Heart right ventricle (tissue), 16 donors: ENCODE measurements at regions not wholly inside any gene's neighbourhood (a gene's known extent, or its start where the extent isn't known, plus 50 kb on each side); places are given as distances from the start of the nearest gene placed in this dataset.

Experiments
- ATAC-seq, 8 donors: fragments of 200-7000 bp; cut with Tn5 transposase; one replicate each; pipeline ENCODE4 v1.9.1; 2020; ENCODE audit warnings: mild to moderate bottlenecking in 8 of 8, moderate library complexity in 8 of 8, moderate number of reproducible peaks in 1 of 8
- DNase-seq, 2 donors: peaks; one replicate each; pipeline ENCODE4 v3.0.0-alpha.2; 2020
- H3K27ac ChIP-seq, 10 donors: fragments of 200-600 bp; sonication (generic) in 2 of 10; one replicate each; pipeline versions ENCODE4 v1.5.0 to v1.8.0; 2020 to 2022; ENCODE audit warnings: mild to moderate bottlenecking in 3 of 10
- H3K27me3 ChIP-seq, 7 donors: fragments of 200-600 bp; one replicate each; pipeline ENCODE4 v1.8.0; 2021 to 2022; ENCODE audit warnings: mild to moderate bottlenecking in 2 of 7
- H3K36me3 ChIP-seq, 9 donors: fragments of 200-600 bp; sonication (generic) in 1 of 9; one replicate each; pipeline versions ENCODE4 v1.5.0 to v1.8.0; 2020 to 2022; ENCODE audit warnings: mild to moderate bottlenecking in 2 of 9
- H3K4me1 ChIP-seq, 9 donors: fragments of 200-600 bp; sonication (generic) in 1 of 9; one replicate each; pipeline versions ENCODE4 v1.5.0 to v1.8.0; 2020 to 2022; ENCODE audit warnings: mild to moderate bottlenecking in 4 of 9
- H3K4me3 ChIP-seq, 10 donors: fragments of 200-600 bp; sonication (generic) in 2 of 10; one replicate each; pipeline versions ENCODE4 v1.5.0 to v1.8.0; 2020 to 2022; ENCODE audit warnings: mild to moderate bottlenecking in 7 of 10, moderate library complexity in 2 of 10
- H3K9me3 ChIP-seq, 11 donors: fragments of 200-600 bp in 10 of 11; sonication (generic) in 2 of 11; one replicate each; pipeline versions ENCODE4 v1.5.0 to v1.8.0; 2013 to 2022; ENCODE audit warnings: mild to moderate bottlenecking in 2 of 11, control low read depth in 1 of 11, moderate library complexity in 1 of 11
- CTCF ChIP-seq, 9 donors: fragments of 200-600 bp; sonication (generic) in 2 of 9; IDR thresholded peaks; one replicate each; pipeline versions ENCODE4 v1.5.0 to v1.8.0; 2021 to 2022; ENCODE audit warnings: antibody characterized with exemption in 9 of 9, mild to moderate bottlenecking in 5 of 9, moderate library complexity in 1 of 9
- WGBS, 2 donors: extraction: QIAGEN DNeasy Blood & Tissue Kit; methylation state at CpG; one replicate each; pipeline ENCODE4 v1.1.7; 2013; ENCODE audit warnings: inconsistent platforms in 1 of 2; 5-methylcytosine and 5-hydroxymethylcytosine counted together
- intact Hi-C, 10 donors: fragments of 100-400 bp; cut with DNase I; formaldehyde crosslinking; loops; one replicate each; pipeline versions ENCODE4 v1.11.1 to v1.14.2; 2022
- donor health status: Arrhythmogenic right ventricular cardiomyopathy.
- donor health status: ischemic (EF 13 %, LVEDD 7.1; RV severe dilation, severe dysfunction).
- donor health status: healthy with polysubstance abuse.
- donor health status: DM: no; HTN: yes; CAD: no.
- donor health status: DM: no; HTN: no; CAD: no.
- donor health status: ischemic (EF 25% LVEDD 6.9; RV normal size, moderate dysfunction).
- donor health status: ischemic (EF 25% LVEDD 5.7; RV mildly dilated, moderate dysfunction).
- donor health status: healthy.
- donor health status: DM: yes; HTN: yes; CAD: no.
- donor health status: Ischemic cardiomyopathy.
- donor health status: ischemic (EF 35%, LVEDD 5.7; RV mildly dilated, moderate dysfunction).
- donor health status: nonischemic (EF 11% LVEDD 7.7; RV severe dilation, severe dysfunction).
- donor health status: DM: yes; HTN: yes; CAD: no.
- donor health status: PGD.
- donor health status: ischemic (EF 29% LVEDD 5.4; RV normal size, mild dysfunction).
- donor health status: nonischemic (EF 23%, LVEDD 6.1; RV moderate dilation, normal function).

DNA sequence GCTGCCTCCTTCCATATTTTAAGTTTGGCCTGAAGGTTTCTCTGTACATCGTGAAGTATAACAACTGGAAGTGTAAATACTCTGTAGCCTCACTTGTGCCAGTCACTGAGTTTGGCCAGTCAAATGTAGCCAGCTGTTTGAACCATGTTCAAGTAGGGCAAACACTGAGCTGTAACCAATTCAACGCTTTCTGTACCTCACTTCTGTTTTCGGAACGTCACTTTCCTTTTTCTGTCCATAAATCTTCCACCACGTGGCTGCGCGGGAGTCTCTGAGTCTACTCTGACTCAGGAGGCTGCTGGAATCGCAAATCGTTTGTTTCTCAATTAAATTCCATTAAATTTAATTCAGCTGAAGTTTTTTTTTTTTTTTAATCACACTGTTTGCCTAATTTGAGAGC is 88.8 kb upstream of the RARB start:
- WGBS, 2 donors = 91 to 95% methylated on average over 9 of the region's 9 CpGs
- intact Hi-C loops = no loop called here
- Histone ChIP-seq H3K4me3 (no peak overlapping the region), H3K27ac (no peak overlapping the region), H3K4me1 (peaks cover 0 to 3% (median 0%) of the 10 kb centered on the region in 9 donors), H3K27me3 (no peaks in the 10 kb centered on the region), H3K9me3 (peaks cover 0 to under 1% (median 0%) of the 10 kb centered on the region in 11 donors), H3K36me3 (no peaks in the 10 kb centered on the region)
- no peak for DNase-seq
- no peak for TF ChIP-seq CTCF (IDR thresholded peaks at IDR 0.05)
- ATAC-seq = no peak

- no peaks in the 10 kb centered on the region for H3K9me3 ChIP-seq
- H3K36me3 ChIP-seq = no peaks in the 10 kb centered on the region
- 71 to 79% methylated on average over 1 of the region's 1 CpG for WGBS, 2 donors
- H3K4me1 ChIP-seq = peaks cover 0 to 6% (median 0%) of the 10 kb centered on the region in 9 donors
- ATAC-seq = no peak
- no peak overlapping the region for H3K27ac ChIP-seq
- no peak overlapping the region for H3K4me3 ChIP-seq
- intact Hi-C loops = no loop called here
- no peak for DNase-seq
- no peaks in the 10 kb centered on the region for H3K27me3 ChIP-seq
- TF ChIP-seq CTCF (IDR thresholded peaks at IDR 0.05) = no peak
Observed at GRCh38 chr3:25344670-25345069, 83.4 kb upstream of the RARB start.

- DNase-seq (no peak), ATAC-seq (no peak)
- Histone ChIP-seq H3K36me3 (no peaks in the 10 kb centered on the region), H3K4me3 (no peak overlapping the region), H3K27me3 (no peaks in the 10 kb centered on the region), H3K27ac (no peak overlapping the region), H3K4me1 (peaks cover 0 to 6% (median 0%) of the 10 kb centered on the region in 9 donors), H3K9me3 (no peaks in the 10 kb centered on the region)
- intact Hi-C loops = no loop called here
- no peak for TF ChIP-seq CTCF (IDR thresholded peaks at IDR 0.05)
- WGBS, 2 donors = 55 to 59% methylated on average over 6 of the region's 6 CpGs
Observed at GRCh38 chr3:25349095-25349494, 79.0 kb upstream of the RARB start.

DNA sequence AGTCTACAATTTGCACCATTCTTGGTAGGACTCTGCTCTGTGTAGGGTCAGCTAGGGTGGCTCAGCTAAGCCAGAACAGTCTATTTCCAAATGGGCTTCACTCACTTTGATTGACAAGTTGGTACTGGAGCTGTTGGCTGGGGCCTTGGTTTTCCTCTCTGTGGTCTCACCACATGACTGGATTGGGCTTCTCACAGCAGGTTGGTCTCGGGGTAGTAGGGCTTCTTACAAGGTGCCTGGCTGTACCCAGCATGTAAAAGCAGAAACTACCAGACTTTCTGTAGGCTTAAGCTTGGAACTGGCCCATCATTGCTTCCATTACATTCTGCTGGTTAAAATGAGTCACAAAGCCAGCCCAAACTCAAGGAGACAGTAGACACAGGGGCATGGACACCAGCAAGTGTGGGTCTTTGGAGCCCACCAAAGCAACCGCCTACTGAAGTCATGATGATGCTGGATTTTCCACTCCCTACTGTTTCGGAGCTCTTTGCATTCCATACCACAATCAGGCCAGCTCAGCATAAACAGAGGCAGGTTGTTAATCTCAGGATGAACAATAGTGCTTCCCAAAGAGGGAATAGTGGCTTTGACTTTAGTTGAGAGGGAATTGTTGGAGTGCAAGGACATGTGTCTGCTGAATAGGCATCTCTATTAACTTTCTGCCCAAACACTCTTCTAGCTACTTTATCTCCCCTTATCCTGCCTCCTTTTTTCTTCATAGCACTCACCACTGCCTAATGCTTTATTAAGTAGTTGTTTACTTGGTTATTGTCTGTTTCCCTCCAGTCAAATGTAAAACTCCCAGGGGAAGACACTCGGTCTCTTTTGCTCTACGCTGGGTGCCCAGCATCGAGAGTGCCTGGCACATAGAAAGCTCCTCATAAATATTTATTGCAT is 78.0 kb upstream of the RARB start:
- ATAC-seq = no peak
- no peak for TF ChIP-seq CTCF (IDR thresholded peaks at IDR 0.05)
- DNase-seq = no peak
- Histone ChIP-seq H3K9me3 (no peaks in the 10 kb centered on the region), H3K4me1 (peaks cover 0 to 7% (median 0%) of the 10 kb centered on the region in 9 donors), H3K27ac (no peak overlapping the region), H3K36me3 (no peaks in the 10 kb centered on the region), H3K4me3 (no peak overlapping the region), H3K27me3 (no peaks in the 10 kb centered on the region)
- intact Hi-C loops = no loop called here
- 94 to 96% methylated on average over 6 of the region's 6 CpGs for WGBS, 2 donors
